H1 (cell line): ENCODE measurements at regions not wholly inside any gene's neighbourhood (a gene's known extent, or its start where the extent isn't known, plus 50 kb on each side); places are given as distances from the start of the nearest gene placed in this dataset.

Experiments used
- BCL11A ChIP-seq, 2 experiments: IDR thresholded peaks; one replicate each; pipeline ENCODE4 v1.6.1; 2011; ENCODE audit warnings: low read depth in 2 of 2, low read length in 2 of 2, mild to moderate bottlenecking in 2 of 2
- BRCA1 ChIP-seq: IDR thresholded peaks from 2 replicates; pipeline ENCODE4 v1.6.1; 2012; ENCODE audit warnings: low read depth, low read length, improper control_type of control experiment
- CBX8 ChIP-seq: fragments of 300-800, 300-1000 bp; sonication (generic); IDR thresholded peaks from 2 replicates; pipeline ENCODE4 v1.7.1; 2016; ENCODE audit warnings: low read depth, low read length, borderline replicate concordance
- EZH2 ChIP-seq: fragments of 200-600 bp; sonication (generic); IDR thresholded peaks from 2 replicates; pipeline ENCODE4 v1.7.1; 2012; ENCODE audit warnings: low read depth, mild to moderate bottlenecking, moderate library complexity, low read length, inconsistent platforms; ENCODE audit not compliant: severe bottlenecking
- JUND ChIP-seq: IDR thresholded peaks from 2 replicates; pipeline ENCODE4 v1.6.1; 2011; ENCODE audit warnings: mild to moderate bottlenecking, improper control_type of control experiment, low read length
- KDM1A ChIP-seq: fragments of 200-600, 300-600 bp; sonication (generic); IDR thresholded peaks from 2 replicates; pipeline ENCODE4 v1.7.1; 2016; ENCODE audit warnings: mild to moderate bottlenecking, low read length, borderline replicate concordance
- POLR2A ChIP-seq, 2 experiments: IDR thresholded peaks; 1 replicate in 1 of 2; 2 replicates in 1 of 2; pipeline ENCODE4 v1.6.1; 2011; ENCODE audit warnings: low read depth in 2 of 2, low read length in 2 of 2, mild to moderate bottlenecking in 2 of 2; ENCODE audit errors: control extremely low read depth in 1 of 2
- RAD21 ChIP-seq, 2 experiments: IDR thresholded peaks in 1 of 2; conservative IDR thresholded peaks in 1 of 2; 2 replicates each; pipeline ENCODE4 v1.6.1; 2011; ENCODE audit warnings: low read depth in 2 of 2, low read length in 2 of 2, improper control_type of control experiment in 1 of 2, inconsistent platforms in 1 of 2, mild to moderate bottlenecking in 1 of 2, moderate library complexity in 1 of 2
- RXRA ChIP-seq: IDR thresholded peaks from 2 replicates; pipeline ENCODE4 v1.6.1; 2011; ENCODE audit warnings: low read depth, mild to moderate bottlenecking, low read length, moderate library complexity; ENCODE audit not compliant: insufficient read depth
- SP1 ChIP-seq: IDR thresholded peaks from 2 replicates; pipeline ENCODE4 v1.6.1; 2011; ENCODE audit warnings: low read depth, low read length
- SP2 ChIP-seq: IDR thresholded peaks from 2 replicates; pipeline ENCODE4 v1.6.1; 2012; ENCODE audit warnings: mild to moderate bottlenecking, low read length, inconsistent platforms
- TF ChIP-seq, protein P1 (sequence below), 3 experiments: IDR thresholded peaks; 1 replicate in 2 of 3; 2 replicates in 1 of 3; pipeline versions ENCODE4 v1.5.1 to v1.6.1; 2011; ENCODE audit warnings: low read length in 3 of 3, mild to moderate bottlenecking in 3 of 3, inconsistent platforms in 2 of 3, low read depth in 1 of 3, moderate library complexity in 1 of 3; ENCODE audit not compliant: insufficient read depth in 1 of 3; ENCODE audit errors: control extremely low read depth in 1 of 3

DNA sequence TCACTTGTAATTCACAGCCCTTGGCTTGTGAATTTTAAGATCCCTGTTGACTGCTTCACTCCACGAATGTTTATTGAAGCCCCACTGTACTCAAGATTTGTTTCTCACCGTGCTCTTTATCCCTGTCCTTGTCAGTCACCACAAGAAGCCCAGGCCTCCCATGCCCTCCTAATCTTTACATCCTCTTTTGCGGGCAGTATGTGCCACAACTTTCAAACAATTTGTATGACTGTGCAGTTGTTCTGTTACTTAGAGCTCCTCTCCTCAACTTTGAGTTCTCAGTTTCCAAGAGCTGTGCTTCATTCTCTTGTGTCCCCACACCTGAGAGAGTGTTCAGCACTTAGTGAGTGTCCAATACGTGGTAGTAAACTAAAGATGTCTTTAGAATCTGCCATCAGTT lies 467.7 kb downstream of the NKX6-1 start:
- TF ChIP-seq, protein P1, sequence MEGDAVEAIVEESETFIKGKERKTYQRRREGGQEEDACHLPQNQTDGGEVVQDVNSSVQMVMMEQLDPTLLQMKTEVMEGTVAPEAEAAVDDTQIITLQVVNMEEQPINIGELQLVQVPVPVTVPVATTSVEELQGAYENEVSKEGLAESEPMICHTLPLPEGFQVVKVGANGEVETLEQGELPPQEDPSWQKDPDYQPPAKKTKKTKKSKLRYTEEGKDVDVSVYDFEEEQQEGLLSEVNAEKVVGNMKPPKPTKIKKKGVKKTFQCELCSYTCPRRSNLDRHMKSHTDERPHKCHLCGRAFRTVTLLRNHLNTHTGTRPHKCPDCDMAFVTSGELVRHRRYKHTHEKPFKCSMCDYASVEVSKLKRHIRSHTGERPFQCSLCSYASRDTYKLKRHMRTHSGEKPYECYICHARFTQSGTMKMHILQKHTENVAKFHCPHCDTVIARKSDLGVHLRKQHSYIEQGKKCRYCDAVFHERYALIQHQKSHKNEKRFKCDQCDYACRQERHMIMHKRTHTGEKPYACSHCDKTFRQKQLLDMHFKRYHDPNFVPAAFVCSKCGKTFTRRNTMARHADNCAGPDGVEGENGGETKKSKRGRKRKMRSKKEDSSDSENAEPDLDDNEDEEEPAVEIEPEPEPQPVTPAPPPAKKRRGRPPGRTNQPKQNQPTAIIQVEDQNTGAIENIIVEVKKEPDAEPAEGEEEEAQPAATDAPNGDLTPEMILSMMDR (IDR thresholded peaks at IDR 0.05; ENCODE audit: control extremely low read depth in 1 of 3, insufficient read depth in 1 of 3, low read depth in 1 of 3, low read length in 3 of 3), result no peak
- no peak for TF ChIP-seq EZH2
- TF ChIP-seq RXRA, result no peak
- TF ChIP-seq KDM1A, result no peak
- TF ChIP-seq POLR2A (IDR thresholded peaks at IDR 0.05; ENCODE audit: control extremely low read depth in 1 of 2, low read depth in 2 of 2, low read length in 2 of 2), result no peak
- no peak for TF ChIP-seq BCL11A (IDR thresholded peaks at IDR 0.05; ENCODE audit: low read depth in 2 of 2, low read length in 2 of 2)
- no peak for TF ChIP-seq JUND
- no peak for TF ChIP-seq BRCA1
- no peak for TF ChIP-seq SP2
- no peak for TF ChIP-seq CBX8
- no peak for TF ChIP-seq RAD21 (IDR thresholded peaks at IDR 0.05 in 1 of 2, conservative IDR thresholded peaks at IDR 0.05 in 1 of 2; ENCODE audit: low read depth in 2 of 2, low read length in 2 of 2)
- TF ChIP-seq SP1, result no peak
